GM10266 (cell line): ENCODE measurements at regions not wholly inside any gene's neighbourhood (a gene's known extent, or its start where the extent isn't known, plus 50 kb on each side); places are given as distances from the start of the nearest gene placed in this dataset.

ENCODE experiments used
- DNase-seq: peaks from one replicate; pipeline ENCODE4 v3.0.0; 2012; ENCODE audit errors: extremely low spot score
- TF ChIP-seq, protein P1 (sequence below): IDR thresholded peaks from 2 replicates; pipeline ENCODE4 v1.5.1; 2012; ENCODE audit warnings: mild to moderate bottlenecking, low read depth; ENCODE audit not compliant: control insufficient read depth, insufficient read depth; ENCODE audit errors: missing control alignments

DNA sequence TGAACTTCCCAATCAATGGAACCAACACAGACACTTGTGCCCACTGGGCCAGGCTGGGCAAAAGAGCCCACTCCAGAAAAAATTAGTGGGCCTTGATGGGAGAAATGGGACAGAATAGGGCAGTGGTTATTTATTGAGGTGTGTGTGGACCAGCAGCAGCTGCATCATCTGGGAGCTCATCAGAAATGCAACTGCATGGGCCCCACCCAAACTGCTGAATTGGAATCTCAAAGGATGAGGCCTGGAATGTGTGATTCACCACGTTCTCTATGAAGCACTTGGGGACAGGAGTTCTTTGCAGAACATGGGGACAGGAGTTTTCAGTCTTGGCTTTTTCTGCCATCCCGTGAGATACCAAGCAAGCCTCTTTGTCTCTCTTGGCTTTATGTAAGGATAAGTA lies 255.6 kb upstream of the PLET1 start:
- DNase-seq: no peak
- TF ChIP-seq, protein P1, sequence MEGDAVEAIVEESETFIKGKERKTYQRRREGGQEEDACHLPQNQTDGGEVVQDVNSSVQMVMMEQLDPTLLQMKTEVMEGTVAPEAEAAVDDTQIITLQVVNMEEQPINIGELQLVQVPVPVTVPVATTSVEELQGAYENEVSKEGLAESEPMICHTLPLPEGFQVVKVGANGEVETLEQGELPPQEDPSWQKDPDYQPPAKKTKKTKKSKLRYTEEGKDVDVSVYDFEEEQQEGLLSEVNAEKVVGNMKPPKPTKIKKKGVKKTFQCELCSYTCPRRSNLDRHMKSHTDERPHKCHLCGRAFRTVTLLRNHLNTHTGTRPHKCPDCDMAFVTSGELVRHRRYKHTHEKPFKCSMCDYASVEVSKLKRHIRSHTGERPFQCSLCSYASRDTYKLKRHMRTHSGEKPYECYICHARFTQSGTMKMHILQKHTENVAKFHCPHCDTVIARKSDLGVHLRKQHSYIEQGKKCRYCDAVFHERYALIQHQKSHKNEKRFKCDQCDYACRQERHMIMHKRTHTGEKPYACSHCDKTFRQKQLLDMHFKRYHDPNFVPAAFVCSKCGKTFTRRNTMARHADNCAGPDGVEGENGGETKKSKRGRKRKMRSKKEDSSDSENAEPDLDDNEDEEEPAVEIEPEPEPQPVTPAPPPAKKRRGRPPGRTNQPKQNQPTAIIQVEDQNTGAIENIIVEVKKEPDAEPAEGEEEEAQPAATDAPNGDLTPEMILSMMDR: no peak

- TF ChIP-seq, protein P1: no peak
- DNase-seq: no peak
Measured at GRCh38 chr11:112516755-112517154, 256.1 kb upstream of the PLET1 start.

DNA sequence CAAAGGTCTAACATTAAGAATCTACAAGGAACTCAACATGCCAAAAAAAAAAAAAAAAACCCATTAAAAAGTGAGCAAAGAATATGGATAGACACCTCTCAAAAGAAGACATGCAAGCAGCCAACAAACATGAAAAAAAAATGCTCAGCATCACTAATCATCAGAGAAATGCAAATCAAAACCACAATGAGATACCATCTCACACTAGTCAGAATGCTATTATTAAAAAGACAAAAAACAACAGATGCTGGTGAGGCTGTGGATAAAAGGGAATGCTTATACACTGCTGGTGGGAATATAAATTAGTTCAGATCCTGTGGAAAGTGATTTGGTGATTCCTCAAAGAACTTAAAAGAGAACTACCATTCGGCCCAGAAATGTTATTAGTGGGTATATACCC lies 257.7 kb upstream of the PLET1 start:
- no peak for DNase-seq
- TF ChIP-seq, protein P1: no peak

- DNase-seq: no peak
- TF ChIP-seq, protein P1: no peak
Measured at GRCh38 chr11:112519751-112520150, 259.1 kb upstream of the PLET1 start.

- TF ChIP-seq, protein P1: no peak
- DNase-seq: no peak
Measured at GRCh38 chr11:112520354-112520753, 259.7 kb upstream of the PLET1 start.

GRCh38 chr11:112522536-112522935 lies 261.9 kb upstream of the PLET1 start:
- TF ChIP-seq, protein P1: no peak
- no peak for DNase-seq

GRCh38 chr11:112523031-112523430 lies 262.4 kb upstream of the PLET1 start:
- no peak for DNase-seq
- TF ChIP-seq, protein P1: no peak
